Urinary bladder (tissue), 3 donors: ENCODE measurements at regions not wholly inside any gene's neighbourhood (a gene's known extent, or its start where the extent isn't known, plus 50 kb on each side); places are given as distances from the start of the nearest gene placed in this dataset.

ENCODE experiments used
- DNase-seq: peaks from one replicate; pipeline ENCODE4 v3.0.0-alpha.2; 2015; ENCODE audit errors: extremely low spot score
- H3K27ac ChIP-seq: one replicate; pipeline ENCODE4 v1.5.1; 2013; ENCODE audit warnings: low read depth, mild to moderate bottlenecking, moderate library complexity
- H3K36me3 ChIP-seq: one replicate; pipeline ENCODE4 v1.6.1; 2013; ENCODE audit warnings: mild to moderate bottlenecking, moderate library complexity; ENCODE audit not compliant: insufficient read depth
- H3K4me1 ChIP-seq: one replicate; pipeline ENCODE4 v1.6.1; 2013; ENCODE audit warnings: mild to moderate bottlenecking, moderate library complexity; ENCODE audit not compliant: insufficient read depth
- H3K4me3 ChIP-seq: one replicate; pipeline ENCODE4 v1.5.1; 2013; ENCODE audit warnings: low read depth, low read length
- WGBS: extraction: QIAGEN DNeasy Blood & Tissue Kit; methylation state at CpG from one replicate; pipeline ENCODE4 v1.1.7; 2013; 5-methylcytosine and 5-hydroxymethylcytosine counted together
- donor health status: healthy with polysubstance abuse.
- donor health status: healthy.

DNA sequence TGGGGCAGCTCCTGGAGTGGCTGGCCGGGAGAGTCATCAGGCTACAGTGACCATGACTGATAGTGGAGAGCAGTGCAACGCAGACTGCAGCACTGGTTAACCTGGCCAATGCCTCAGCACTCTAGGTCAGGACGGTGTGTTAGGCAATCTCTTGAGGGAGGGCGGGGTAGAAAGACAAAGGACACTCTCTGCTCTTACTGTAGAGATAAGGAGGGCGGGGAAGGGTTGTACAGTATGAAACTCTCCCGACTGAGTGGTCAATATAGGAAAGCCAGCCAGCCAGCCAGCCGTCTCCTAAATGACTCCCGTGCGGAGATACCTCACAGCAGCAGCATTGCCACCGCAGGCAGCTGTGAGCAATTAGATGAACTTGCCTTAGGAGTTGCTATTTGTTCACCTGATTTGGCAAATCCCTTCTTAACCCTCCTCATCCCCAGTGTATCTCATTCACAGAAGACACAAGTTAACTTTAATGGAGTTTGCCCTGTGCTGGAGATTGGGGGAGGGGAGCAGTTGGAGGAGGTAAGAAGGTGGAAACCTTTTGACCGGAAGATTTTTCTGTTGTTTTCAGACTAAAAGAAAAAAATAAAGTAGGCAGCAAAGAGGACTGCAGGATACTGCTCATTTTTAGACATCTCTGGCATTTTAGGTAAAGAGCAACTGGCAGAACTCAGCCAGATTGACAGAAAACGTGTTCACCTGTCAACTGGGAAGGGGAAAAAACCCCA is 330.5 kb downstream of the HNRNPD start:
- 19% methylated on average over 12 of the region's 12 CpGs for WGBS
- Histone ChIP-seq H3K4me1 (no peaks in the 10 kb centered on the region), H3K4me3 (no peak overlapping the region), H3K27ac (no peak overlapping the region), H3K36me3 (no peaks in the 10 kb centered on the region)
- no peak for DNase-seq

DNA sequence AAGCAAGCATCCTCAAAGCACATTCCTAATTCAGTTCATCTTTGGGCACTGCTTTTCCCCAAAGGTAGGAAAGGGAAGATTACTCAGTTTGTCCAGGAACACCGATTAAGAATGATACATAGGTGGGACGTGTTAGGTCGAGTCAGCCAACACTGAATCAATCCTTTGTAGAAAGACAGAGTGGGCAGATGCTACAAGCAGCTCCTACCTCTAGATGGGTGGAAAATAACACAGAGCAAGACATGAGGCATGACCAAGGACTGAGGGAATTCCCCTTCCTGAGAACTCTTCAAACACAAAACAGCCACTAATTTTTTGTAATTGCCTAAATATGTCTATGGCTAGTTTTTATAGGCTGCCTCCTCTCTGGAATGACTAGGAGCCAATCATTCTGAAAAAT is 331.7 kb downstream of the HNRNPD start:
- H3K36me3 ChIP-seq, result no peaks in the 10 kb centered on the region
- H3K4me1 ChIP-seq, result no peaks in the 10 kb centered on the region
- 76% methylated on average over 3 of the region's 3 CpGs for WGBS
- no peak overlapping the region for H3K27ac ChIP-seq
- no peak for DNase-seq
- H3K4me3 ChIP-seq, result no peak overlapping the region

- DNase-seq, result no peak
- Histone ChIP-seq H3K27ac (no peak overlapping the region), H3K4me3 (no peak overlapping the region), H3K4me1 (no peaks in the 10 kb centered on the region), H3K36me3 (no peaks in the 10 kb centered on the region)
- WGBS, result 48% methylated on average over 2 of the region's 2 CpGs
Measured at GRCh38 chr4:82038936-82039335, 334.9 kb downstream of the HNRNPD start.

DNA sequence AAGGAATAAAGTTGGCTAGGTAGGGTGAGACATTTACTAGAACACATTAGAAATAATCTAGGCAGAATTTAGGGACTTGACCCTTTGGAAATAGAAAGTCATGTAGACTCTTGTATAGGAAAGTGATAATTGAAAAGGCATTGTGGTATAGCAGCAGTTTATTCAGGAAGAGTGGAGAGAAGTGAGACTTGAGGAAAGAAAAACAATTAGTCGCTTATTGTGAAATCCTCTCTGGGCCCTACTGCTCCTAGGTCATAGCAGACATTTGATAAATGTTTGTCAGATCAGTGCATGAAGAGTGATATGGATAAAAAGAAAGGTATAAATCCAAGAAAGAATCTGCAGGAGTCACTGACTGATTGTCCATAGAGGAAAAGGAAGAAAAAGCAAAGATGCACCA is 337.6 kb downstream of the HNRNPD start:
- no peak overlapping the region for H3K4me3 ChIP-seq
- WGBS, result 33% methylated on average over 1 of the region's 1 CpG
- H3K36me3 ChIP-seq, result no peaks in the 10 kb centered on the region
- no peak for DNase-seq
- H3K27ac ChIP-seq, result no peak overlapping the region
- no peaks in the 10 kb centered on the region for H3K4me1 ChIP-seq

DNA sequence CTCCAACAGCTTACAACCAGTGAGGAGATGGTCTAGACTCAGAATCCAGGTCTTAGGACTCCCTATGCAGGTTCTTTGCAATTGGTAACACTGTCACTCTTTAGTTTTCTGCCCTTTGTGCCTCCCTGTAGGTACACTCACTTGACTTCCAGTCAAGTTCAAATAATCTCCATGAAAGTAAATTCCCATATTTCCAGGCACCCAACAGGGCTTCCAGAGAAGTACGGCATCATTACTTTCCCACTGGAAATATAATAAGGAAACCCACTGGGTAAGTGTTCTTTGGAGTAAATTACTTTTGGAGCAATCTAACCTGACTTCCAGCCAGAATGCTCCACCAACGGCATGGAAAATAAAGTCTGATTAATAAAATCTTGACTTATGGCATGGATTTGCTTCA is 338.9 kb downstream of the HNRNPD start:
- WGBS, result 86% methylated on average over 2 of the region's 2 CpGs
- H3K4me3 ChIP-seq, result no peak overlapping the region
- no peaks in the 10 kb centered on the region for H3K36me3 ChIP-seq
- DNase-seq, result no peak
- no peaks in the 10 kb centered on the region for H3K4me1 ChIP-seq
- no peak overlapping the region for H3K27ac ChIP-seq

DNA sequence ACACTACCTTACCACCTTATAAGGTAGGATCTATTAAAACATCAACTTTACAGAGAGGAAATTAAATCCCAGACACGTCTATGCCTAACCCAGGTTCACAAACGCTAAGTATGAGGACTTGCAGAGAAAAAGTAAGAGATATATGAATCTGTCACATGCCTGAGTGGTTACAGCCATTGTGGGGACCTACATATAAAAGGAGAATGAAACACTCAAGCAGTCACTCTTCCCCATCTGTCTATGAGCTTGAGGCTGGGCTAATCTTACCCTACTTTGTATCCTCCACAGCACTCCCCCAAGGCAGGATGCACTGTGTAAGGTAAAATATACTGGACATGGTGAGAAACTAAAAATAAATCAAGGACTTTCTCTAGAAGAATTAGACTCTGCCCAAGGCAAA is 339.9 kb downstream of the HNRNPD start:
- Histone ChIP-seq H3K4me3 (no peak overlapping the region), H3K36me3 (no peaks in the 10 kb centered on the region), H3K4me1 (no peaks in the 10 kb centered on the region), H3K27ac (no peak overlapping the region)
- 56% methylated on average over 2 of the region's 2 CpGs for WGBS
- DNase-seq, result no peak

GRCh38 chr4:82031376-82031927 is 342.3 kb downstream of the HNRNPD start:
- WGBS, result 65% methylated on average over 2 of the region's 2 CpGs
- Histone ChIP-seq H3K4me1 (no peaks in the 10 kb centered on the region), H3K27ac (no peak overlapping the region), H3K36me3 (no peaks in the 10 kb centered on the region), H3K4me3 (no peak overlapping the region)
- no peak for DNase-seq

DNA sequence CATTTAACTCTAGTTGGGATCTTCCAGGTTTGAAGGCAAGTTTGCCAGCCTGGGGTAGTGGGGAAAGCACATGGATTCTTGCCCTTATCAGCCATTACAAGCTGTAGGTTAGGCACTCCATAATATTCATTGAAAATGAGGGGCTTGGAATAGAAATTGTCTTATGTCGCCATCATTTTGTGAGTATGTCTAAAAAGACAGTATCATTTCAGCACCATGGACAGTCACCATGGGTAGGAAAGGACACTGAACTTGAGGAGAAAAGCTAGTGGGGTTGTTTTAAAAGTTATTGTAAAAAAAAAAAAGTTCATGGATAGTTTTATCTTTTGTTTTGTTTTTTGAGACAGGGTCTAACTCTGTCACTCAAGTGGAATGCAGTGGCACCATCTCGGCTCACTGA is 356.1 kb downstream of the HNRNPD start:
- 69% methylated on average over 2 of the region's 2 CpGs for WGBS

GRCh38 chr4:82005158-82005557 is 368.6 kb downstream of the HNRNPD start:
- no peak for DNase-seq
- WGBS, result 59% methylated on average over 1 of the region's 1 CpG
- H3K36me3 ChIP-seq, result no peaks in the 10 kb centered on the region

More for the DNA sequence above, 356.1 kb downstream of the HNRNPD start:
- no peaks in the 10 kb centered on the region for H3K4me1 ChIP-seq
- DNase-seq, result peak; percentile 8
- no peak overlapping the region for H3K4me3 ChIP-seq
- H3K27ac ChIP-seq, result no peak overlapping the region
- H3K36me3 ChIP-seq, result no peaks in the 10 kb centered on the region

GRCh38 chr4:81997313-81997712 is 376.5 kb downstream of the HNRNPD start:
- WGBS, result 77% methylated on average over 2 of the region's 2 CpGs
- Histone ChIP-seq H3K27ac (no peak overlapping the region), H3K4me1 (no peaks in the 10 kb centered on the region), H3K4me3 (no peak overlapping the region), H3K36me3 (no peaks in the 10 kb centered on the region)
- DNase-seq, result no peak

More at GRCh38 chr4:82005158-82005557, 368.6 kb downstream of the HNRNPD start:
- Histone ChIP-seq H3K4me1 (no peaks in the 10 kb centered on the region), H3K4me3 (no peak overlapping the region), H3K27ac (no peak overlapping the region)

DNA sequence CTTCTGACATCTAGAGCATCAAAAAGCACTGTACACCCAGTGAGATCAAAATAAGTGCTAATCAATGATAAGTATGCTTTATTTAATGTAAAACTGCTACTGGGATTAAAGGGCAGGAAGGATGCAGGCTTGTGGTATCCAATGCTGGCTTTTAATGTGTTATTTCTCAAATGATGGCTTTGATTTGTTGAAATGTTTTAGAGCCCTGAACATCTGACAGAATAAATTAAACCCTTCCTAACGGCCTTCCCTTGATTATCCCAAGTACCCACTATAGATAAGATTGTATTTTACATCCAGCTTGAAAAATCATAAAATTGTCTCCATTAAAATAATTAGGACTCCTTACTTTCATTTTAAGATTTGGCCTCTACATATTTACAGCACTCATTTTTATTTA is 382.9 kb downstream of the HNRNPD start:
- DNase-seq, result no peak
- no peak overlapping the region for H3K27ac ChIP-seq
- no peaks in the 10 kb centered on the region for H3K4me1 ChIP-seq
- H3K4me3 ChIP-seq, result no peak overlapping the region
- WGBS, result 33% methylated on average over 1 of the region's 1 CpG
- H3K36me3 ChIP-seq, result no peaks in the 10 kb centered on the region

- Histone ChIP-seq H3K4me1 (no peaks in the 10 kb centered on the region), H3K27ac (no peak overlapping the region), H3K36me3 (no peaks in the 10 kb centered on the region), H3K4me3 (no peak overlapping the region)
- WGBS, result 54% methylated on average over 4 of the region's 4 CpGs
- no peak for DNase-seq
Measured at GRCh38 chr4:81990211-81990610, 383.6 kb downstream of the HNRNPD start.

DNA sequence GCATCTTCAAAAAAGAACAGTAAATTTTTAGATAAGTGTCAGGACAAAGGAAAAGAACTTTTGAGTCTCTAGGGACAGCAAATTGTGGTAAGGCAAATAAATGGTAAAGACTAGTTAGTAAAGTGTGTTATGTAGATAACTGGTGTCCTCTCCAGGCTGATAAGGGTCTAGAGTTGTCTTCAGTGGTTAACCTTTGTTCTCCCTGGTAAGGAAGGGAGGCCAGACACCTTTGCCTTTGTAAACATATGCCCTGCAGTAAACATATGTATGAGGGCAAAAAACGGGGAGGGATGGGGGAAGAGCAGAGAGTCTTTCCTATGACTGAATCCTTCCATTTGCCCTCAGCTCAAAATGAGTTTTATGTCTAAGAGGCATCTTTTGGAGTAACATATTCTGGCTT is 384.6 kb downstream of the HNRNPD start:
- Histone ChIP-seq H3K4me1 (no peaks in the 10 kb centered on the region), H3K36me3 (no peaks in the 10 kb centered on the region), H3K4me3 (no peak overlapping the region), H3K27ac (no peak overlapping the region)
- DNase-seq, result no peak
- WGBS, result 22% methylated on average over 1 of the region's 1 CpG

GRCh38 chr4:81988178-81988577 is 385.6 kb downstream of the HNRNPD start:
- H3K36me3 ChIP-seq, result no peaks in the 10 kb centered on the region
- 92% methylated on average over 4 of the region's 4 CpGs for WGBS

More at GRCh38 chr4:81988178-81988577, 385.6 kb downstream of the HNRNPD start:
- H3K4me1 ChIP-seq, result no peaks in the 10 kb centered on the region
- no peak overlapping the region for H3K27ac ChIP-seq
- no peak overlapping the region for H3K4me3 ChIP-seq
- DNase-seq, result no peak
